ENCODE measurements at regions not wholly inside any gene's neighbourhood (a gene's known extent, or its start where the extent isn't known, plus 50 kb on each side); places are given as distances from the start of the nearest gene placed in this dataset.

GRCh38 chr10:33040436-33040835 is 82.4 kb upstream of the ITGB1 start:
- no peak for TF ChIP-seq CTCF (conservative IDR thresholded peaks at IDR 0.05)
- Mint-ChIP-seq H3K27me3 (no peaks in the 10 kb centered on the region), H3K9me3 (no peaks in the 10 kb centered on the region), H3K4me1 (ENCODE audit: unreplicated experiment) (peaks cover 11% of the 10 kb centered on the region), H3K36me3 (no peaks in the 10 kb centered on the region), H3K27ac (no peak overlapping the region), H3K4me3 (no peak overlapping the region)
- DNase-seq (ENCODE audit: extremely low spot score, unreplicated experiment): no peak

- Mint-ChIP-seq H3K4me3 (no peak overlapping the region), H3K4me1 (ENCODE audit: unreplicated experiment) (peaks cover 13% of the 10 kb centered on the region), H3K27me3 (no peaks in the 10 kb centered on the region), H3K27ac (no peak overlapping the region), H3K36me3 (no peaks in the 10 kb centered on the region), H3K9me3 (no peaks in the 10 kb centered on the region)
- no peak for TF ChIP-seq CTCF (conservative IDR thresholded peaks at IDR 0.05)
- no peak for DNase-seq (ENCODE audit: extremely low spot score, unreplicated experiment)
Observed at GRCh38 chr10:33039181-33039580, 81.2 kb upstream of the ITGB1 start.

GRCh38 chr10:33038672-33039071 is 80.6 kb upstream of the ITGB1 start:
- H3K36me3 Mint-ChIP-seq: no peaks in the 10 kb centered on the region

GRCh38 chr10:33037726-33038125 is 79.7 kb upstream of the ITGB1 start:
- Mint-ChIP-seq H3K27ac (no peak overlapping the region), H3K4me3 (no peak overlapping the region), H3K27me3 (no peaks in the 10 kb centered on the region), H3K9me3 (no peaks in the 10 kb centered on the region), H3K4me1 (ENCODE audit: unreplicated experiment) (peaks cover 13% of the 10 kb centered on the region), H3K36me3 (no peaks in the 10 kb centered on the region)
- no peak for TF ChIP-seq CTCF (conservative IDR thresholded peaks at IDR 0.05)
- DNase-seq (ENCODE audit: extremely low spot score, unreplicated experiment): no peak

More at GRCh38 chr10:33038672-33039071, 80.6 kb upstream of the ITGB1 start:
- H3K27me3 Mint-ChIP-seq: no peaks in the 10 kb centered on the region
- no peak overlapping the region for H3K4me3 Mint-ChIP-seq
- no peak for DNase-seq (ENCODE audit: extremely low spot score, unreplicated experiment)
- peaks cover 13% of the 10 kb centered on the region for H3K4me1 Mint-ChIP-seq (ENCODE audit: unreplicated experiment)
- TF ChIP-seq CTCF (conservative IDR thresholded peaks at IDR 0.05): no peak
- H3K27ac Mint-ChIP-seq: no peak overlapping the region
- no peaks in the 10 kb centered on the region for H3K9me3 Mint-ChIP-seq

- DNase-seq (ENCODE audit: extremely low spot score, unreplicated experiment): no peak
- Mint-ChIP-seq H3K27me3 (no peaks in the 10 kb centered on the region), H3K27ac (no peak overlapping the region), H3K4me3 (no peak overlapping the region), H3K9me3 (no peaks in the 10 kb centered on the region), H3K4me1 (ENCODE audit: unreplicated experiment) (peaks cover 9% of the 10 kb centered on the region), H3K36me3 (no peaks in the 10 kb centered on the region)
- TF ChIP-seq CTCF (conservative IDR thresholded peaks at IDR 0.05): no peak
Observed at GRCh38 chr10:33036670-33037069, 78.6 kb upstream of the ITGB1 start.

- peaks cover 5% of the 10 kb centered on the region for H3K27me3 Mint-ChIP-seq
- no peaks in the 10 kb centered on the region for H3K36me3 Mint-ChIP-seq
- H3K4me3 Mint-ChIP-seq: no peak overlapping the region
- no peak overlapping the region for H3K27ac Mint-ChIP-seq
- no peak for TF ChIP-seq CTCF (conservative IDR thresholded peaks at IDR 0.05)
- H3K9me3 Mint-ChIP-seq: no peaks in the 10 kb centered on the region
- peaks cover 3% of the 10 kb centered on the region for H3K4me1 Mint-ChIP-seq (ENCODE audit: unreplicated experiment)
- no peak for DNase-seq (ENCODE audit: extremely low spot score, unreplicated experiment)
Observed at GRCh38 chr10:33035411-33035810, 77.4 kb upstream of the ITGB1 start.
